HG02759 (cell line): ENCODE measurements at regions not wholly inside any gene's neighbourhood (a gene's known extent, or its start where the extent isn't known, plus 50 kb on each side); places are given as distances from the start of the nearest gene placed in this dataset.
"Not testable (repeated sequence)": the region's sequence is repeated elsewhere in the genome, so short reads cannot be mapped to it uniquely, and the experiment has no call there.

Source experiments
- ATAC-seq: cut with Tn5 transposase; IDR thresholded peaks from one replicate; pipeline ENCODE4 v1.9.1; 2021; ENCODE audit warnings: mild to moderate bottlenecking, moderate library complexity; ENCODE audit not compliant: unreplicated experiment

DNA sequence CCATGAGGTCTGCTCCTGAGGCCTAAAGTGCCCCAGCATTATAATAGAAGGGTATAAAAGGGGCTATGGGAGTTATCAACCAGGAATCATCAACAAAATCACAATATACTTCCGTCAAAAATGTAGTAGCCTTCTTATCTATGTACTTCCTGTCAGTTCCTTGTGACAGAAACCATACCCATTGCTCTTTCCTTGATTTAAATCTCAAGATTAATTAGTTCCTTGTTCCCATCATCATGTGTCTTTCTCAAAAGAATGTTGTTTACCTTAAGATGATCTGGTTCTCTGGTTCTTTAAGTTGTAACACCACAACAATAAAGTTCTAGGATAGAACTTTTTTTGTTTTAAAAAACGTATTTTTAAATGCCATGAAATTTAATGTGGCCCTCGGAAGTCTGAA, 833.3 kb downstream of the LTN1 start:
- no peak for ATAC-seq

DNA sequence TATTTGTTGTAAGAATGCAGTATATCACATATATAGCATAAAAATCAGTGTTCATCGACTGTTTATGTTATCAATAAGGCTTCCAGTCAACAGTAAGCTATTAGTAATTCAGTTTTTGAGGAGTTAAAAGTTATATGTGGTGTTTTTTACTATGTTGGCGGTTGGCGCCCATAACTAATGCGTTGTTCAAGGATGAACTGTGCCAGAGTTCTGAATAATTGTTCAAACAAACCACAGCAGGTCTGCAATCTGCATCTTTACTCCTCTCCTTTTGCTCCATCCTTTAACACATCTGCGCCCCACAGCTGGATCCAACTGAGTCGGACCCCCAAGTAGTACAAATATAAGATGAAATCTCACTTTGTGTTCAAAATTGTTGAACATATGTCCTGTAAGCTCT, 836.1 kb downstream of the LTN1 start:
- ATAC-seq, result no peak

DNA sequence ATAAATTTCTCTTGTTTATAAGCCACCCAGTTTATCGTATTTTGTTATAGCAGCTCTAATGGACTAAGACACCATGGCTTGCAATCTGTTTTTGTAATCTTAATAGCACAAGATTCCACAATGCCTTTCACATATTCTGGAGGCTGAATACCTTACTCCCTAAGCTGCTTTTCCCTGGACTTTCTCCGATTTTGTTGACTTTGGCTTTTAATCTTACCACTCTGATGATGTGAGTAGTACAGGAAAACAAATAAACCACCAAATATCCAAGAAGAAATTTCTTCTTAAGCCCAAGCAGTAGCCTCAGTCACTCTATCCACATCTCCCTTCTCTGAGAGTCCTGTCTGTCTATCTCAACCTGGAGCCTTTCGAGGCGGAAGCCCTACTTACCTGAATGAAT, 838.6 kb downstream of the LTN1 start:
- no peak for ATAC-seq

DNA sequence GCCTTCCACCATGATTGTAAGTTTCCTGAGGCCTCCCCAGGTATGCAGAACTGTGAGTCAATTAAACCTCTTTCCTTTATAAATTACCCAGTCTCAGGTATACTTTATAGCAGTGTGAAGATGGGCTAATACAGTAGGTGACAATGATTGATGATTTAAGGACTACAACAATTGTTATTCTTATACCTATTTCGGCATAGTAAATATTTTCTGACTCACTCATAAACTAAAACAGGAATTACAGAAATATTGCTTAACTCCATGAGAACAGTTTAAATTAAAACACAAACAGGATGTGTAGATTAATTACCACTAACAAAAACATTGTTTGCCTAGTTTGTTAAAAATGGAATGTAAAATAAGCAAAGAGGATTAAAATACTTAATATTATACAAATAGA, 839.9 kb downstream of the LTN1 start:
- no peak for ATAC-seq

DNA sequence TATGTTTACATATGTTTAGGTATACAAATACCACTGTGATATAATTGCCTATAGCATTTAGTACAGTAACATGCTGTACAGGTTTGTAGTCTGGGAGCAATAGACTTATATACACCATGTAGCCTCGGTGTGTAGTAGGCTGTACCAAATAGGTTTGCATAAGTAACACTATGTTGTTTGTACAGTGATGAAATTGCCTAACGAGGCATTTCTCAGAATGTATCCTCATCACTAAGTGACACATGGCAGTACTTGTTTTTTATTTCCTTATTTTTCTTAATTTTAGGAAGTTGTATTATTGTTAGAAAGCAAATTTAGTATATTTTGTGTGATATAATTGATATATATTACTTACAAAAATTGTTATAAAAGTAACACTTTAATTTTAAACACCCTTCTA, 840.9 kb downstream of the LTN1 start:
- ATAC-seq, result no peak

DNA sequence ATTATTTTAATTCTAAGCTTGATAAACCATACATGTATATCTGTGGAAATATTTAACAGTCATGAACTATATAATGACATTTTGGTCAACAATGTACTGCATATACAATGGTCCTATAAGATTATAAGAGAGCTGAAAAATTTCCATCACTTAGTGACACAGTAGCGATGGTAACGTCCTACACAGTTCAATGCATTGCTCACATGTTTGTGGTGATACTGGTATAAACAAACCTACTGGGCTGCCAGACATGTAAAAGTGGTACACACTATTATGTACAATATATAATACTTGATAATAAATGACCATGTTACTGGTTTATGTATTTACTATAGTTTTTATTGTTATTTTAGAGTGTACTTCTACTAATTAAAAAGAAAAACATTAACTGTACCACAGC, 841.9 kb downstream of the LTN1 start:
- ATAC-seq, result no peak

DNA sequence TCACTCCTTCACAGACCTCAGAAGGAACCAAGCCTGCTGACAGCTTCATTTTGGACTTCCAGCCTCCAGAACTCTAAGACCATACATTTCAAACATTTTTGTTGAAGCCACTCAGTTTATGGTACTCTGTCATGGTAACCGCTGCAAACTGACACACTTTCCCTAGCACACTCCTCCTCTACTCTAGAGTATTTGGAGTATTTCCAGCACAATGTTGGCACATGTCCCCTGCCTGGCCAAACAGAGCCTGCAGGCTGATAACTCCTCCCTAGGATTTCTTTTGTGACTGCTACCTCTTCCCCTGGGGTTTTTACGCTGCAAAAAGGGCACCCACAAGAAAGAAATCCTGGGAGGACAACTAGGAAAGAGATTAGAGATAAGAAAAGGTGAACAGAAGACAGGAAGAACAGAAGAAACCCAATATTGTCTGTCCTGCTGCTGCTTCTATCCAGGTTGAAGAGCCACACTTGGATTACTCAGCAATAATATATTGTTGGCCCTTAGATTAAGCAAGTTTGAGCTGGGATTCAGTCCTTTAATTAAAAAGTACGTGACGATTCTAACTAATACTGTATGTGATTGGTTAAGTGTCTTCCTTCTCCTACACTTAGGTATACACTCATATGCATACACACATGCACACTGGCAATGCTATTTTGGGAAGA, 844.1 kb downstream of the LTN1 start:
- no peak for ATAC-seq

DNA sequence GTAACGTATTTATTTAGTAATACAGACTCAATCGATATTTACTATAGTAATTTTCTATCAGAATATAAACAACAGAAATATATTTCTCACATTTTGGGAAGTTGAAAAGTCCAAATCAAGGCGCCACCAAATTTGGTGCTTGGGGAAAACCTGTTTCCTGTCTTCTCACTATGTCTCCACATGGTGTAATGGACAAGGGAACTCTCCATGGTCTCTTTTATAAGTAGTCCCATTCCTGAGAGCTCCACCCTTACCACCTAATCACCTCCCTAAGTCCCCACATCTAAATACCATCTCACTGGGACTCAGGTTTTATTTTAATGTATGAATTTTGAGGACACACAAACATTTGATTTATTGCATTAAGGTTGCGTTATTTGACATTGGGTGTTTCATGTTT, 848.0 kb downstream of the LTN1 start:
- ATAC-seq, result no peak

DNA sequence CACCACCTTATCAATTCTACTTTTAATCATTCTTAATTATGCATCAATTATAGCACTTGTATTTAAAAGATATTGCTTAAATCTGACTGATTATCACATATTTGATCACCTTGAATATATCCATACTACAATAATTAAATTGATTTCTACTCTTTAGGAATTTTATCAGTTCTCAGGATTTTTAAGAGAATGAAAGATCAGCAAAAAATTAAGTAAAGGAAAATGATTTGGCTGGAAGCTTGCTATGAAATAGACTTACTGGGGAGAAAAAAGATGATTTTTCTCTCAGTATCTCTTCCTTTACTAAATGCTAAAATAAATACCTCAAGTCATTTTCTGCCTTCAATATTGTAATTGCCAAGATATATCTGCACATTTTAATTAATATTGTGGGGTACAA, 848.6 kb downstream of the LTN1 start:
- ATAC-seq, result no peak

DNA sequence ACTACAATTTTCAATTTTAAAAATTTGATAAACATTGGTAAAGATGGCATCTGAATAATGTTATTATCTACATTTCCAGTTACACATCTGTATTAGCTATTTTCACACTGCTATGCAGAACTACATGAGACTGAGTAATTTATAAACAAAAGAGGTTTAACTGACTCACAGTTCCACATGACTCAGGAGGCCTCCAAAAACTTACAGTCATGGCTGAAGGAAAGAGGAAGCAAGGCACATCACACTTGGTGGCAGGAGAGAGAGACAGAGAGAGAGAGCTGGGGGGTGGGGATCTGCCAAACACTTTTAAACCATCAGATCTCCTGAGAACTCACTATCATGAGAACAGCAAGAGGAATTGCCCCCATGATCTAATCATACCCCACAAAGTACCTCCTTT, 850.0 kb downstream of the LTN1 start:
- no peak for ATAC-seq

DNA sequence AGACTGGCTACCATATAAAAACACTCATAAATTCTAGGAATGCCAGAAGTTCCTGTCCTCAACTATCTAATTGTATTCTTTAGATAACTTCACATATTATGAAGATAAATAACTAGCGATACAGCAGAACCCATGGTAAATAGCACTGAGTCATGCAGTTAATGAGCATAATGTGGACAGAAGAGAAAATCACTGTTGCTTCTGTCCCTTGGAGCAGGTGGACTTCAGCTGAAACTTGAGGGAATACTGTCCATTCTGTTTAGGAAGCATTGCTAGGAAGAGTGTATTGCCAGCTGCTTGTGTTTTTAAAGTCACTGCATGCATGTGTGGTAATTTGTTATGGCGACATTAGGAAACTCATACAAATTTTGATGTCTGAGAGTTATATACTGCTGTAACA, 854.4 kb downstream of the LTN1 start:
- ATAC-seq, result no peak

DNA sequence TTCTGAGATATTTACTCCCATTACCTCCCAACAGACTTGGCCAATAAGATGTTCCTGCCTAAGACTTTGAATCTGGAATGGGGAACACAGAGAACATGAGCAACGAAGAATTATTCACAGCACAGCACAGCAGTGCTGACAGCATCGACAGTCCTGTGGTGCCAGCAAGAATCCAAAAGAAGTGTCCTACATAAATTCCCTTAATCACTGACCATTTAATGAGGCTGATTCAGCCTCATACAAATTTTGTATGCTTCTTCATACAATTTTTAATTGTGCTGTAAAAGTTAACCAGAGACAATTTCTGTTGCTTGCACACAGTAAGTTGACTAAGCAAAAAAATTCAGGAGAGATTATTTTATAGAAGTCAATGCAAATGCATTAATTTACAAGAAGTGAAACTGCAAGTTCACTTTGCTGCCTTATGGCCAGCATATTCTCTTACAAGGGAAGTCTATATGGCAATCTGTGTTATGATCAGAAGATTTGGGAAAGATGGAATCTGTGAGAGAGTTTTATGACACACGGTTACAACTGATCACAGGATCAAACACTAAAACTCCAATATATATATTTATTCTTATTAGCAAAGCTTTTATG, 855.9 kb downstream of the LTN1 start:
- ATAC-seq, result no peak

DNA sequence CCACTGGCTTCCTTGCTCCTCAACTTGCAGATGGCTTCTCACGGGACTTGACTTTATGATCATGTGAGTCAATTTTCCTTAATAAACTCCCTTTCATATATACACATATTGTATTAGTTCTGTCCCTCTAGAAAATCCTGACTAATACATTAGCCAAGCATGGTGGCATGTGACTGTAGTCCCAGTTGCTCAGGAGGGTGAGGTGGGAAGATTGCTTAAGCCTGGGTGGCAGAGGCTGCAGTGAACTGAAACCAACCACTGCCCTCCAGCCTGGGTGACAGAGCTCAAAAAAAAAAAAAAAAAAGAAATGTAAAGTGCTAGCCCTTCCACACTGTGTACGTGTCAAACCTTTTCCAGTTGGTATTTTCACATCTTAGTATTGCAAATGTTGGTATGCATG, 857.0 kb downstream of the LTN1 start:
- ATAC-seq, result no peak

DNA sequence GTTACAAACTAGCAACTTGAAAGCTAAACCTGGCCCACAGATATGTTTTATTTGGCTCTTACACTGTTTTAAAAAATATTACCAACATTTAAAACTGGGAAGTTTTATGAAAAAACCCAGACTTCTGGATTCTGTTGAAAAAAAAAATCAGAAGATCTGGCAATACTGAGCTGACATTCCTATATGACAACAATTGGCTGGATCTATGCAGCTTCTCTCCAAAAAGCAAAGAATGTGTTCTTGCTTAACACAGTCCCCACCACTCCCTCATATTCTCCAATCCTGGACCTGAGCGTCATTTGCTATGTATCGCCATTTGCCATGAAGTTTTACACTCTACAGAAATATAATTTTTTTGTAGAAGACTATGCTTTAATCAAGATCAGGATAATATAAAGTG, 859.6 kb downstream of the LTN1 start:
- no peak for ATAC-seq

DNA sequence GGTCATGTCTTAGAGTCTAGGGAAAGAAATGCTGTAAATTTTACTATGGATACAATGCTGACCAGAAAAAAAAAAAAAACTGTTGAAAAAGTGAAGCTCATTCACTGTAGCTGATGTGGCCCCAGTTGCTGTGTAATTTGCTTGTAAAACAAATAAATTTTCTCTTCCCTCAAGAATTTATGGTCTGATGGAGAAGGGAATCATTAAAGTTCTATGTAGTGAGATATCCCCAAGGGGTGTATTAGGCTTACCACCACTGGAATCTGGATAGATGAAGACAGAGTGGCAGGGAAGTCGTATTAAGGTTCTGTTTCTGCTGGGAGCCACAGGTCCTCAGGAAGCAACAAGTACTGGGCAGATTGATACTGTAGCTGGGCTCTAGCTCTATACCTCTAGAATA, 860.0 kb downstream of the LTN1 start:
- ATAC-seq, result no peak

DNA sequence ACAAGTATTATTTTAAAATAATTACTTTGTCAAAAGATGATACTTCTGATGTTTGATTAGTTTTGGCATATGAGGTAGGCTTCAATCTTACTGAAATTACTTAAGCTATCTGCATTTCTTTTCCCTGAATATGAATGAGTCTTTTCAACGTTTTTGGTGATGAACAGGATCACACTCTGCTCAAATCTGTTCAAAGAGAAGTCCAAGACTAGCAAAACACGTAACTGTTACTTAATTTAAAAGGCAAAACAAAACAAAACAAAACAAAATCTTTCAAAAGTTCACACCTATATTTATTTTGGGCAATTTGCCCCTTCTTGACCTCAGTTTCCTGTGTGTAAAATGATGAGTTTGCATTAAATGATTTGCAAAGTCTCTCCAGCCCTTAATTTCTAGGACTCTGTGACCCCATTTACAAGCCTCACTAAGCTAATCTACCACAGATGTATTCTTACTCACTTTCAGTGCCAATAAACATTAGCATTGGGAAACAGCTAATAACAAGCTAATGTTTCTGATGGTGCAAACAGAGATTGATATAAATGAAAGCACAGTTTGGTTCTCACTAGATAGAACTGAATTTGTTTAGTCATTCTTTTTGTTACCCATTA, 865.4 kb downstream of the LTN1 start:
- no peak for ATAC-seq

DNA sequence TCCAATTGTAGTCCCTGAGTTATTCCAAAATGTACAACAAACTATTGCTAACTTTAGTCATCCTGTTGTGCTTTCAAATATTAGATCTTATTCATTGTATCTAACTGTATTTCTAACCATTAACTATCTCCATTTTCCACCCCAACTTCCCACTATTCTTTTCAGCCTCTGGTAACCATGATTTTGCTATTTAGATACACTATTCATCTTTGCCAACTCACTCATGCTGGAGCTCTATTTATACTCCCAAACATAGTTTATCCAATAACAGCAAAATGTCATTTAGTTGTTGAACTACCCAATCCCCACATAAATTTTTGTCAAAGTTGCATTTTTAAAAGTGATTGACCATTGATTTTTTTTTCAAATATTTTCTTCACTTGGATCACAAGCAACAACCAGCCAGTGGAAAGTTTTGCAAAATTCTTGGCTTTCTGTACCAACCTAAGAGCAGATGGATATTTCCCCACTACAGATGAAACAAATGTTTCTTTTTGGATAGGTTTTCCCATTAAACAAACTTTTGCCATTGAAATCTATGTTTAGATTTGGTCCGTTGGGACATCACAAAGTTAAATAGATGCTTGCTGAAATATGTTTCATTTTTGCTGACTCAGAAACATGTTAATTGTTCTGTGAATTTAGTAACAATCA, 866.0 kb downstream of the LTN1 start:
- no peak for ATAC-seq

DNA sequence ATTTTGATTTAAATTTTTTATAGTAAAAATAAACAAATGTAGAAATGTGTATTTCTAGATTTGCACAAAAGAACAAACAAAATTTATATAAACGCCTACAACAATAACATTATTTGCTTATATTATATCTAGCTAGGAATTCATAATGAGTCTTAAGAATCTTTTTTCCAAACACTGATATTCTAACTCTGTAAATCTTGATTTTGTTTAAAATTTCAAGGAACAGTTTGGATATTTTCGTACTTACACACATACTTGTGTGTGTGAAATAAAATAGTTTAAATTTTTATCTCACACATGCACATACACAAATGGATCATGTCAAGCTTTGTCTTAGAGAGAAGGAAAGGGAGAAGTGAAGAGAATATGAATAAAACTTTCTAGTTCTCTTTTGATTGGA, 868.1 kb downstream of the LTN1 start:
- ATAC-seq, result no peak

DNA sequence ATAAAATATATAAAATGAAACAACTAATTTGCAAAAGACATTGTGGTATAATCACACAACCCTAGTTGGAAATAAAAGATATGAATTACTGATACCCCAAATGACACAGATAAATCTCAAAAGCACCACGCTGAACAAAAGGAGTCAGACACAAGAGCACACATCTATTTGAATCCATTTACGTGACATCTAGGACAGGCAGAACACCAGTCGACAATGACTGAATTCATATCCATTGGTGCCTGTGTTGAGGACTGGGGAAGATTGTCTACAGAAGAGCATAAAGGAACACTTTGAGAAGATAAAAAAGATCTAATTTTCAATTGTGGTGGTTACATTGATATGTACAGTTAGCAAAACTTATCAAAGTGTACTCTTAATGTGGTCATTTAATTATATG, 874.1 kb downstream of the LTN1 start:
- no peak for ATAC-seq

DNA sequence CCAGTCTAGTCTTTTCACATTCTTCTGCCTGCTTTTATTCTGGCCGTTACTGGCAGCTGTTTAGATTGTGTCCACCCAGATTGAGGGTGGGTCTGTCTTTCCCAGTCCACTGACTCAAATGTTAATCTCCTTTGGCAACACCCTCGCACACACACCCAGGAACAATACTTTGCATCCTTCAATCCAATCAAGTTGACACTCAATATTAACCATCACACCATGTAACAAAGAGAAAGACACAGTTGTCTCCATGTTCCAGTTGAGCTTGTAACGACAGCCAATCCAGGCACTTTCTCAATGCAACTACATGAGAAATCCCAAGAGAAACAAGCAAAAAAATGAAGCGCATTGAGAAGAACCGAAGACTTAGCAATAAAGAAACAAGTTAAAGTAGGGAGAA, 877.7 kb downstream of the LTN1 start:
- not testable (repeated sequence) for ATAC-seq

DNA sequence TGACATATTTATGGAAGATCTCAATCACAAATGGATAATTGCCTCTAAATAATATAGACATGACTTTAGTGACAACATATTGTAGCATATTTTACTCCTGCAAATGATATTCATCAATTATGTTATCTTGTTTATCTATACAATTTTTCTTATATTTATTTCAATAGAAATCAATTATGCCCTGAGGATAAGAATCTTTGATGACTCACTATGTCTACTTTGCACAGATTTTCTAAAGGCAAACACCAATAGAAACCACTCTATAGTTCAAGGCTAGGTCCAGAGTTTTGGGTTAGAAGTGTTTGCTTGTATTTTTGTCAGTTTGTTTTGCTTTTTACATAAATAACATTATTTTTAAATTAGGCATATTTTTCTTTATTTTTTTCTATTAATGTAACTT, 879.0 kb downstream of the LTN1 start:
- no peak for ATAC-seq

DNA sequence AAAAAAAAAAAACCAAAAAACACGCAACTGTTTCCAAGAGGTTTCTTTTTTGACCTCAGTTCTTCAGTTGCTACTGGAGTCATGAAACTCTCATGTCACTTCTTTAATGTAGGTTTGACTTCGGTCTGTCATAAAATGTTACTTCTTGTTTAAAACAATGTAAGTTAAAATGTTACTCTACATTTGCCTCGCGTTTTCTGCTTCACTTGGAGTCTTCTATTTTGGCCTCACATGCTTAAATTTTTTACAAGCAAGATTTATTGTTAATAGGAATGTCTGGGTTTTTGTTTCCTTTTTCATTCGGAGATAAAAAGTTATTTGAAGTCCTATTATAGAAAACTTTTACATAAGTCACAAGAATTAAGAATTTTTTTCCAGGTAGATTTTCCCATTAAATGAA, 880.2 kb downstream of the LTN1 start:
- ATAC-seq, result no peak
